CD4-positive, alpha-beta T cell treated with Interleukin-15 for 1 hour (primary cell): ENCODE measurements at regions not wholly inside any gene's neighbourhood (a gene's known extent, or its start where the extent isn't known, plus 50 kb on each side); places are given as distances from the start of the nearest gene placed in this dataset.
"Not testable (repeated sequence)": the region's sequence is repeated elsewhere in the genome, so short reads cannot be mapped to it uniquely, and the experiment has no call there.

ENCODE experiments used
- DNase-seq: peaks from one replicate; pipeline ENCODE4 v3.0.0-alpha.2; 2020

DNA sequence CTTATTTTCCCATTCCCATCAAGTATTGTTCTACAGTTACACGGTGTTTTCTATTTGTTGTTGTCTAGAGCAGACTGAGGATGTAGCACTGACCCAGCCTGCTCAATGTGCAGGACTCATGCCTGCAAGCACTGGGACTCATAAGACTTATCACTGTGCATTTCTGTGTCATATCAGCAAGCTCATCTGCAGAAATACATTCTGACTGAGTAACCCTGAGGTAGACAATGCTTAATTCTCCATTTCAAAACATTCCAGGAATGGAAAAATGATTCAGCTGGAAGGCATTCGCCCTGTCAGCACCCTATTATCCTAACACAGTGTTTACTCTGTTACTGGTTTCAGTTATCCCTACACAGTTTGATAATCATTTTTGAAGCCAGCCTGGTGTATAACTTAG is 2506.4 kb downstream of the PCDH9 start:
- no peak for DNase-seq

DNA sequence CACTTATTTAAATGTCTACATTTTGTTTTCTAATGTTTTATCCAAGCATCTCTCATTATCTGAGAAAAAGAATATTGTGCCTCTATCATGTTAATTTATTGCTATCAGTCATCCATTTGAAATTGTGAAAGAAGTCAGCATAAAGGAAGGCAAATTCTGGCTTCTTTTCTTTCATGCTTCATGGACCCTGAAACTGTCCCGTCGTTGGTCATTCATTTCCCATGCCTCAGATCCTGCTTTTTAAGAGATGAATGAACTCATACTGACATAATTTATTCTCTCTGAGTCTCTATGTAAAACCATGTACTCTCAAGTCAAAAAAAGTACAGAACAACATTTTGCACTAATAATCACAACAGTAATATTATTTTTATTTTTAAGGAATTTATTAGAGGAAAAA is 2512.0 kb downstream of the PCDH9 start:
- no peak for DNase-seq

DNA sequence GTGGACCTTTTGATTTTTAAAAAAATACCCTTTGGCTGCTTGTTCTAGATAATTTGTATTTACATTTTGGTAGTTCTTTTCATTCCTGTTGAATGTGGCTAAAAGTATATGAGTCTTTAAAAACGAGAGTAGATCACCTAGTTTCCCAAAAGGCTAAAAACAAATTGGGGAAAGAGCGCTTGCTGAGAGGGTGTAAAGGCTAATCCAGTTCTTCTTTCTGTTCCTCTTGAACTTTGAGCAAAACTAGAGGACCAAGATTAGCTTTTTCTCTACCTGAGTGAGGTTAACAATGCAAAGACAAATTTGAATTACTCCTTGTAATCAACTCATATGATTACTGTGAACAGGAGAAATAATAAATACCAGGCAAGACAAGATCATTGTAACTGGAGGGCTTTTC is 2513.2 kb downstream of the PCDH9 start:
- no peak for DNase-seq

DNA sequence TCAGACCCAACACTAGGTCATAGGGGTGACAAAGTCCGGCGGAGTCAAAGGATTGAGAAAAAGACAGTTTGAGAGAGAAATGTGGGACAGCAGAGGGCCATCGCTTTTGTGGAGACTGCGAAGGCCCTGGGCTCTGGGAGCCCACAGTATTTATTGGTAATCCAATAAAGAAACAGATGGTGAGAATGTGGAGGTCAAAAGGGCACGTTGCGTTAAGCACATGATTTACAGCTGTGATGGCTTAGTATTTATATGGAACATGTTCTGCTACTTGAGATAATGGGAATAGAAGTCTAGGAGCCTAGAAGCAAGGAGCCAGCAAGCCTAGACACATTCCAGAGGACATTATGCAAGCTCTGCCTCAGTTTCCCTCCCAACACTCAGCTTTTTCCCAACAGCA is 2521.1 kb downstream of the PCDH9 start:
- no peak for DNase-seq

DNA sequence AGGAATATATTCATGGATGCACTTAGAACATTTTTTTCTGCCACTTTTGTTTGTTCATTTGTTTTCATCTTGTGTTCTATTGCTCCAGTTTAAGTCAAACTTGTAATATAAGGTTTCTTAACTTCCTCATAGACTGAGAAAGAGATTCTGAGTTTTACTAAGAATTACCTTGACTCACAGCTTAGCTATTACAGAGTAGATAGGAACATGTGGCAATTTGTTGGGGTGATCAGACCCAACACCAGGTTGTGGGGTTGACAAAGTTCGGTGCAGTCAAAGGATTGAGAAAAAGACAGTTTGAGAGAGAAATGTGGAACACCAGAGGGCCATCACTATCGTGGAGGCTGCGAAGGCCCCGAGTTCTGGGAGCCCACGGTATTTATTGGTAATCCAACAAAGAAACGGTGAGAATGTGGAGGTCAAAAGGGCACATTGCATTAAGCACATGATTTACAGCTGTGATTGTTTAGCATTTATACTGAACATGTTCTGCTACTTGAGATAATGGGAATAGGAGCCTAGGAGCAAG is 2526.0 kb downstream of the PCDH9 start:
- DNase-seq: no peak

GRCh38 chr13:64697226-64697625 is 2532.9 kb downstream of the PCDH9 start:
- DNase-seq: no peak

- no peak for DNase-seq
Observed at GRCh38 chr13:64688893-64689677, 2541.1 kb downstream of the PCDH9 start.

- not testable (repeated sequence) for DNase-seq
Observed at GRCh38 chr13:64686536-64686935, 2543.6 kb downstream of the PCDH9 start.

- DNase-seq: no peak
Observed at GRCh38 chr13:64684685-64685431, 2545.3 kb downstream of the PCDH9 start.

DNA sequence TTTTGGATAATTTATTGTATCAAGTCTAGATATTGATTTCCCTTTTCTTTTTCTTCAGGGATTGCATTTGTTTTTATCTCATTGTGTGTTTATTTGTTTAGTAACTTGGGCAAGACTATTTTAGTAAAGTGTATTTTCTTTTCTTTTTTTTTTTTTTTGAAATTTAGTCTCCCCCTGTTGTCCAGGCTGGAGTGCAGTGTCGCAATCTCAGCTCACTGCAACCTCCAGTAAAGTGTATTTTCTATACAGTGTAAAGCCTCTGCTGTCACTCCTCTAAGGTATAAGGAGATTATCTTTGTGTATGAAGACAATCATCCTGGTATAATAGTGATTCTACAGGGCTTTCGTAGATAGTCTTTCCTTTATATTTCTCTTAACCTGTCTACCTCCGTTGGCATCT is 2546.0 kb downstream of the PCDH9 start:
- DNase-seq: no peak

DNA sequence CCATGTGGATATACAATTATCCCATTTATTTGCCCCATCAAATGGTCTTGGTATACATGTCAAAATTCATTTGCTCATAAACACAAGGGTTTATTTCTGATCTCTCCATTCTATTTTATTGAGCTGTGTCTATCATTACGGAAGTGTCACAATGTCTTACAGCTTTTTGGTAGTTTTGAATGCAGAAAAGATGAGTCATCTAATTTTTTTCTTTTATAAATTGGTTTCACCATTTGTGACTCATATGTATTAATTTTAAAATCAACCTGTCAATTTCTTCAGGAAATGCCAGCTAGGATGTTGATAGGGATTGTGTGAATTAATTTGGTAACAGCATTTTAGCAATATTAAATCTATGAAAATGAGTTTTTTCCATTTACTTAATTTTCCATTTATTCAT is 2549.4 kb downstream of the PCDH9 start:
- DNase-seq: no peak

GRCh38 chr13:64675255-64675892 is 2554.8 kb downstream of the PCDH9 start:
- DNase-seq: no peak

- DNase-seq: no peak
Observed at GRCh38 chr13:64674126-64674525, 2556.0 kb downstream of the PCDH9 start.

DNA sequence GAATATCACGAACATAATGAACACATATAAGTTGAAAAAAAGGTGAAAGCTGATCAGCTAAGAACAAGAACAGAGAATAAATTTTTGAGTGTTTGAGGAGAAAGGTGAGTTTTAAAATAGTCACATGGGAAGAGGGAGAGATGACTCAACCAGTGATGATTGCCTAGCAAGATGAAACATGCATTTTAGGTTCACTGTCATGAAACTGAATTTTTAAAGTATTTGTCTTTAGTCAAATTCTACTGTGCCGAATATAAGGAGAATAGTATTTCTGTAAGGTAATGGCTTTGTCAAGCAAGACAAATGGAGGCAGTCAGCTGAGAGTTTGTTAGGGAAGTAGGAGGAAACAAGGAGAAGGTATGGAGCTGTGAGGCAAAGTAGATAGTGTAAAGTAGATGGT is 2557.4 kb downstream of the PCDH9 start:
- no peak for DNase-seq

DNA sequence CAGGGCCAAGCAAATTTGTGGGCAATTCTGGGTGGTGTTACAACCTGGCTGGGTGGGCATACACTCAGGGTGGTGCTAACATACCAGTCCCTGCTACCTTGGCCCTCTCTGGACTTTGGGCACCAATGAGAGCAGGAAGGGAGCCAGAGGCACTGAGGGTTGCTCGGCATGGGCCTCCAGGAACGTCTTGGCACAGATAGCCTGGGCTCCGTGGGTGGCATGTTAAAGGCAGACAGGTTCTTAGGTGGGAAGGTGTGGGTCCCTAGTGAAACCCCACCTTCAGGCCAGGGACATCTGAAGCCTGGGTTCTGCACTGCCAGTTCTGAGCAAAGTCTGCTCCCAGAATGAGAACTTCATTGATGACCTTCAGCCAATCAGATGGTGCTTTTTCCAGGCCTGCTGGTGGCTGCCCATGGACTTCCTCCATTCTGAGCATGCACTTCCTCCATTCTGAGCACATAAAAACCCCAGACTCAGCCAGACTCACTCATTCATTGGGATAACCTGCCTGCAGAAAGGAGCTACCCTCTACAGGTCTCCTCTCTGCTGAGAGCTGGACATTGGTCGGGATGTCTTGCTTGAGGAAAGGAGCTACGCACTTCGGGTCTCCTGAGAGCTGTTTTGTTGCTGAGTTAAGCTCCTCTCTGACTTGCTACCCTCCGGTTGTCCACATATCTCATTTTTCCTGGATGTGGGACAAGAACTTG is 2567.1 kb downstream of the PCDH9 start:
- no peak for DNase-seq

GRCh38 chr13:64648293-64648692 is 2581.8 kb downstream of the PCDH9 start:
- DNase-seq: no peak

- no peak for DNase-seq
Observed at GRCh38 chr13:64643066-64643465, 2587.1 kb downstream of the PCDH9 start.

GRCh38 chr13:64640002-64640401 is 2590.1 kb downstream of the PCDH9 start:
- no peak for DNase-seq

DNA sequence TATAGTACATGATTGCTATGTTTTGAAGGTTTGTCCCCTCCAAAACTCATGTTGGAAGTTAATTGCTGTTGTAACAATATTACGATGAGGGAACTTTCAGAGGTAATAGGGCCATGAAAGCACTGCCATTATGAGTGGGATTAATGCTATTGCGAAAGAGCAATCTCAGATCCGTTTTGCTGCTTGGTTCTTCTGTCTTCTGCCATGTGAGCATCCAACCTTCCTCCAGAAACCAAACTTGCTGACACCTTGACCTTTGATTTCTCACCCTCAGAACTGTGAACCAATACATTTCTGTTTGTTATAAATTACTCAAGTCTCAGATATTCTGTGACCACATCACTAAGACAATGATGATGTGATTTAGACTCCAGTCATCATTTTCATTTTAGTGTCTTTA is 2590.9 kb downstream of the PCDH9 start:
- DNase-seq: no peak

DNA sequence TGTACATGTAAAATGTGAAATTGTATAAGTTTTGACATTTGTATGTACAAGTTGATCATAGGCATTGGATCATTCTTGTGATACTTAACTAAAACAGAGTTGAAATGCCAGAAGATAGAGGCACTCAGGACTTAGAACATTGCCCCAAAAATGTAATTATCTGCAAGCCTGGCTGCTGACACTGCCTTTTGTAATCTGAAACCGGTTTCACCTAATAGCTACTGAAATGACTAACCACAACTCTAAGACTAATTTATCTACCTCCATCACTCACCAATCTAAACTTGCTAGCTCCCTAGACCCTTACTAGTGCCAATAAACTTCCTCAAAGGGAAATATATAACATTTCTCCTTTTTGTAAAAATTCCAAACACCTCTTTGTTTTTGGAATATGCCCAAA is 2596.2 kb downstream of the PCDH9 start:
- DNase-seq: no peak

DNA sequence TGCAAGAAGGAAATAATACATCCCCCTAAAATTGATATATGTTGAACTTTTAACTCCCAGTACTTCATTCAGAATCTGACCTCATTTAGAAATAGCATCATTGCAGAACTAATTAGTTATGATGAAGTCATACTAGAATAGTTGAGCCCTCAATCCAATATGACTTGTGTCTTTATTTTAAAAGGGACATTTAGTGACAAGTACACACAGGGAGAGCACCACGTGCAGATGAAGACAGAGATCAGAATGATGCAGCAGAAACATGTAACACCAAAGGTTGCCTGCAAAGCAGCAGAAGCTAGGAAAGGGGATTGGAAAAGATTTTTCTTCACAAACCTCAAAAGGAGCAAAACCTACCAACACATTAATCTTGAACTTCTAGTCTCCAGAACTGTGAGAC is 2602.5 kb downstream of the PCDH9 start:
- no peak for DNase-seq

DNA sequence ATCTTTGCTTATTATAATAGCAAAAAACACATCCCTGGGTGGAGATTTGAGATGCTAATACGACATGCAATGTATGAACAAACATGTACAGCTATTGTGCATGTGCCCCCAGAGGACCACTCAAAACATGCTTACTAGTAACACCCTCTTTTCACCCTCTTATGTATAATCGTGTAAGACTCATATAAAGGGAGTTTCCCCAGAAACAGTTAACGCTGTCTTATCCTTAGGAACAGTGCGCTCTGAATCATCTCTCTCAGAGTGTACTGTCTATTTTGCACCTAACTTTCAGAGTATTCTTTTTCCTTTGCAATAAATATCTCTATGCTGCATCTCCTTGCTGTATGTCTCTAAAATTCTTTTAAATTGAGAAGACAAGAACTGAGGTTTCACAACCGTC is 2604.0 kb downstream of the PCDH9 start:
- no peak for DNase-seq

GRCh38 chr13:64617231-64617630 is 2612.9 kb downstream of the PCDH9 start:
- no peak for DNase-seq
